Osteoblast (primary cell): ENCODE measurements at regions not wholly inside any gene's neighbourhood (a gene's known extent, or its start where the extent isn't known, plus 50 kb on each side); places are given as distances from the start of the nearest gene placed in this dataset.

Source experiments
- DNase-seq: peaks from one replicate; pipeline ENCODE4 v3.0.0; 2011; ENCODE audit warnings: low spot score, mixed read lengths; ENCODE audit not compliant: insufficient read length; ENCODE audit errors: missing footprints
- H2AFZ ChIP-seq: 2 replicates; pipeline ENCODE4 v1.6.0; 2011; ENCODE audit warnings: mild to moderate bottlenecking, low read length
- H3K27ac ChIP-seq: 2 replicates; pipeline ENCODE4 v1.5.1; 2011; ENCODE audit warnings: mild to moderate bottlenecking, low read depth, low read length, moderate library complexity
- H3K27me3 ChIP-seq: 2 replicates; pipeline ENCODE4 v1.6.0; 2012; ENCODE audit warnings: mild to moderate bottlenecking, control low read depth, inconsistent platforms, low read length, moderate library complexity; ENCODE audit not compliant: insufficient read depth
- H3K36me3 ChIP-seq: 2 replicates; pipeline ENCODE4 v1.5.1; 2011; ENCODE audit warnings: mild to moderate bottlenecking, low read length, control low read depth, moderate library complexity; ENCODE audit not compliant: insufficient read depth
- H3K4me1 ChIP-seq: 2 replicates; pipeline ENCODE4 v1.5.1; 2011; ENCODE audit warnings: mild to moderate bottlenecking, low read length, control low read depth, moderate library complexity; ENCODE audit not compliant: insufficient read depth
- H3K4me2 ChIP-seq: 2 replicates; pipeline ENCODE4 v1.6.0; 2011; ENCODE audit warnings: mild to moderate bottlenecking, low read length; ENCODE audit not compliant: insufficient read depth
- H3K4me3 ChIP-seq: fragments of 200-600 bp; sonication (generic); 3 replicates; pipeline ENCODE4 v1.5.1; 2012; ENCODE audit warnings: mild to moderate bottlenecking, low read length, inconsistent platforms; ENCODE audit not compliant: insufficient read depth
- H3K79me2 ChIP-seq: 2 replicates; pipeline ENCODE4 v1.6.0; 2012; ENCODE audit warnings: mild to moderate bottlenecking, low read length, control low read depth, inconsistent platforms; ENCODE audit not compliant: insufficient read depth
- H3K9me3 ChIP-seq: 2 replicates; pipeline ENCODE4 v1.5.1; 2011; ENCODE audit warnings: low read depth, low read length, control low read depth
- H4K20me1 ChIP-seq: 2 replicates; pipeline ENCODE4 v1.6.0; 2012; ENCODE audit warnings: mild to moderate bottlenecking, low read length, control low read depth; ENCODE audit not compliant: insufficient read depth
- TF ChIP-seq, protein P1 (sequence below): IDR thresholded peaks from 2 replicates; pipeline ENCODE4 v1.5.1; 2011; ENCODE audit warnings: mild to moderate bottlenecking, low read depth, low read length, moderate library complexity; ENCODE audit errors: extremely low read depth

DNA sequence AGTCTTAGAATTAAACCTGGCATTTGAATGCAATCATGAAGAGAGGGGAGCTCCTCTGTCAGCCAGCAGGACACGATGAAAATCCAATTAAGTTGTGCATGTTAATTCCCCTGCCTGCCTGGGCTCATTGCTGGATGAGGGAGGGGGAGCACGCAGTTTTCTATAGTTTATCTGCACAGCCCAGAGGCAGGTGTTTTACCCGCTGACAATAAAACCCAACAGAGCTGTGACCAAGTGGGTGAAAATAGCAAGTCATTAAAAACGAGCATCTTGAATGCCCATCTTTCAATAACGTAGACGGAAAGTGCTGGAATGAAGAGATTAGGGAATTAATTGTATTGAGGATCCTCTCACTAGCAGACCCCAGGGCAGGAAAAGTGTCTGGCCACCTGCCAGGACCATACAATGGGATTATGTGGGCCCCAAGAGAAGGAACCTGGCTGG lies 100.1 kb upstream of the FAM20C start:
- H3K4me2 ChIP-seq = no peak overlapping the region

DNA sequence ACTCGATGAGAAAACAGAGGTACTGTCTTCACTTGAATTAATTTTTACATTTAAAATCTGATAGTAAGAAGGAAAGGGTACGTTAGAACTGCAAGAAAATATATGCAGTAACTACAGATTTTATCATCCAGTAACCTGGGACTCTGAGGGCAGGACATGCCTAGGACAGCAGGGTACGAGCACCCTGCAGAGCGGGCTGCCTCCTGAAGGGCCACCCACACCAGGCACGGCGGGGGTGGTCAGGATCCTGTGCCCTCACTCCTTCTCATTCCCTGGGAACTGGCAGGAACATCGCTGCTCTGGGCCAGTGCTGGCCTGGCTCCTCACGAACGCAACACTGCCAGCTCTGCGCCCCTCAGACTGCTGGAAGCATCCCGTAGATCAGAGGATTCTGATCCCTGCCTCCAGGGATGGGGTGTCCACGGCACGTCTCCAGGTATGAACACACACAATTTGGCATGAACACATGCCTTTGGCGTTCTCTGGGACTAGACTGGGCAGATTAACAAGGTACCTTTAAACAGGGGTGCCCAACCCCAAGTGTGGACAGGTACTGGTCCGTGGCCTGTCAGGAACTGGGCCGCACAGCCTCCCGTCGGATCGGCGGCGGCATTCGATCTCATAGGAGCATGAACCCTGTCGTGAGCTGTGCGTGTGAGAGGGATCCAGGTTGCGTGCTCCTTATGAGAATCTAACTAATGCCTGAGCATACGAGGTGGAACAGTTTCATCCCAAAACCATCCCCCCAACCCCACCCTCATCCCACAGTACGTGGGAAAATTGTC lies 99.3 kb upstream of the FAM20C start:
- Histone ChIP-seq H3K9me3 (no peaks in the 10 kb centered on the region), H2AFZ (no peak overlapping the region), H3K79me2 (no peaks in the 10 kb centered on the region), H3K27me3 (no peaks in the 10 kb centered on the region), H3K4me2 (no peak overlapping the region), H3K27ac (no peak overlapping the region), H4K20me1 (no peaks in the 10 kb centered on the region), H3K36me3 (no peaks in the 10 kb centered on the region), H3K4me1 (peaks cover 50% of the 10 kb centered on the region), H3K4me3 (no peak overlapping the region)
- TF ChIP-seq, protein P1, sequence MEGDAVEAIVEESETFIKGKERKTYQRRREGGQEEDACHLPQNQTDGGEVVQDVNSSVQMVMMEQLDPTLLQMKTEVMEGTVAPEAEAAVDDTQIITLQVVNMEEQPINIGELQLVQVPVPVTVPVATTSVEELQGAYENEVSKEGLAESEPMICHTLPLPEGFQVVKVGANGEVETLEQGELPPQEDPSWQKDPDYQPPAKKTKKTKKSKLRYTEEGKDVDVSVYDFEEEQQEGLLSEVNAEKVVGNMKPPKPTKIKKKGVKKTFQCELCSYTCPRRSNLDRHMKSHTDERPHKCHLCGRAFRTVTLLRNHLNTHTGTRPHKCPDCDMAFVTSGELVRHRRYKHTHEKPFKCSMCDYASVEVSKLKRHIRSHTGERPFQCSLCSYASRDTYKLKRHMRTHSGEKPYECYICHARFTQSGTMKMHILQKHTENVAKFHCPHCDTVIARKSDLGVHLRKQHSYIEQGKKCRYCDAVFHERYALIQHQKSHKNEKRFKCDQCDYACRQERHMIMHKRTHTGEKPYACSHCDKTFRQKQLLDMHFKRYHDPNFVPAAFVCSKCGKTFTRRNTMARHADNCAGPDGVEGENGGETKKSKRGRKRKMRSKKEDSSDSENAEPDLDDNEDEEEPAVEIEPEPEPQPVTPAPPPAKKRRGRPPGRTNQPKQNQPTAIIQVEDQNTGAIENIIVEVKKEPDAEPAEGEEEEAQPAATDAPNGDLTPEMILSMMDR = no peak
- DNase-seq = no peak

More for the DNA sequence above, 100.1 kb upstream of the FAM20C start:
- Histone ChIP-seq H3K79me2 (no peaks in the 10 kb centered on the region), H2AFZ (no peak overlapping the region), H3K9me3 (no peaks in the 10 kb centered on the region), H3K27ac (no peak overlapping the region), H3K4me1 (peaks cover 50% of the 10 kb centered on the region), H3K36me3 (no peaks in the 10 kb centered on the region), H3K4me3 (no peak overlapping the region), H3K27me3 (no peaks in the 10 kb centered on the region), H4K20me1 (no peaks in the 10 kb centered on the region)
- TF ChIP-seq, protein P1 = no peak
- DNase-seq = no peak

DNA sequence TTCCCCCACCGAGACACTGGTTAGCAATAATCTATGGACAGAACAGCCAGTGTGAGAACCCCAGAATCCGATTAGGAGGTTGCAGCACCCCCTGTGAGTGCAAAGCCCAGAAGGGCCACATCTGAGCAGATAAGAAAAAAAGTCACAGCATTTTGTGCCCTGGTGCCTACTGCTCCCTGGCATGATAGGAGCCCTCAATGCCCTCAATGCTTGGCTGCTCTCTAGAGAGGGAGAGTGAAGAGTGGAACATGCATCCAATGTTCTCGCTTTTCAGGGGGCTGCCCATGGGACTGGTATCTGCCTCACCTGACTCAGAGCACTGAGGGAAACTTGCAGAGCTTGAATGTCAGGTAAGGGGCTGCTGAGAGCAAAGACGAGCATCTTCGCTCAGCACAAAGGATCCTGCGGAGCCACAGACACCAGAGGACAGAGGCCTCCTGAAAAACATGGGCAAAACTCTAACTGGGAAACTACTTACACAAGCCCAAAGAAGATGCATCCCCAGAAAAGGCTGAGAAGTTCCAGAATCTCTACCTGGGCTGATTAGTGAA lies 98.0 kb upstream of the FAM20C start:
- no peak overlapping the region for H3K4me2 ChIP-seq

More for the DNA sequence above, 98.0 kb upstream of the FAM20C start:
- no peaks in the 10 kb centered on the region for H3K36me3 ChIP-seq
- peak; percentile 62 for DNase-seq
- H3K27me3 ChIP-seq = no peaks in the 10 kb centered on the region
- no peak overlapping the region for H3K4me3 ChIP-seq
- H3K79me2 ChIP-seq = no peaks in the 10 kb centered on the region
- peak overlapping the region; percentile 14 for H3K27ac ChIP-seq
- peaks cover 39% of the 10 kb centered on the region for H3K4me1 ChIP-seq
- TF ChIP-seq, protein P1 = no peak
- H2AFZ ChIP-seq = no peak overlapping the region
- no peaks in the 10 kb centered on the region for H3K9me3 ChIP-seq
- no peaks in the 10 kb centered on the region for H4K20me1 ChIP-seq
